Endothelial cell (in vitro differentiated cells): ENCODE measurements at regions not wholly inside any gene's neighbourhood (a gene's known extent, or its start where the extent isn't known, plus 50 kb on each side); places are given as distances from the start of the nearest gene placed in this dataset.

Source experiments
- DNase-seq: peaks from one replicate; pipeline ENCODE4 v3.0.0; 2021; ENCODE audit warnings: low spot score
- H3K27ac Mint-ChIP-seq: one replicate; pipeline ENCODE4 v1.8.0; 2021; ENCODE audit warnings: mixed read lengths, inconsistent platforms; ENCODE audit not compliant: unreplicated experiment
- H3K27me3 Mint-ChIP-seq: one replicate; pipeline ENCODE4 v1.8.0; 2021; ENCODE audit warnings: mild to moderate bottlenecking, moderate library complexity, mixed read lengths, inconsistent platforms; ENCODE audit not compliant: unreplicated experiment
- H3K36me3 Mint-ChIP-seq: one replicate; pipeline ENCODE4 v1.8.0; 2021; ENCODE audit warnings: mild to moderate bottlenecking, low read depth, mixed read lengths, inconsistent platforms; ENCODE audit not compliant: unreplicated experiment
- H3K4me1 Mint-ChIP-seq: one replicate; pipeline ENCODE4 v1.8.0; 2021; ENCODE audit warnings: mild to moderate bottlenecking, mixed read lengths, inconsistent platforms; ENCODE audit not compliant: unreplicated experiment
- H3K4me3 Mint-ChIP-seq: one replicate; pipeline ENCODE4 v1.8.0; 2021; ENCODE audit warnings: mild to moderate bottlenecking, mixed read lengths, inconsistent platforms; ENCODE audit not compliant: unreplicated experiment
- H3K9me3 Mint-ChIP-seq: one replicate; pipeline ENCODE4 v1.8.0; 2021; ENCODE audit warnings: mixed read lengths, inconsistent platforms; ENCODE audit not compliant: unreplicated experiment
- CTCF ChIP-seq: fragments of 200-600 bp; sonication (generic); IDR thresholded peaks from one replicate; pipeline ENCODE4 v1.5.0; 2021; ENCODE audit warnings: antibody characterized with exemption; ENCODE audit not compliant: unreplicated experiment

- Mint-ChIP-seq H3K4me1 (no peaks in the 10 kb centered on the region), H3K36me3 (no peaks in the 10 kb centered on the region), H3K9me3 (no peaks in the 10 kb centered on the region), H3K27ac (no peak overlapping the region), H3K4me3 (no peak overlapping the region), H3K27me3 (no peaks in the 10 kb centered on the region)
- no peak for DNase-seq
- no peak for TF ChIP-seq CTCF
Observed at GRCh38 chr1:188706742-188707141, 1770.9 kb downstream of the BRINP3 start.

- Mint-ChIP-seq H3K27ac (no peak overlapping the region), H3K4me1 (no peaks in the 10 kb centered on the region), H3K27me3 (no peaks in the 10 kb centered on the region), H3K36me3 (no peaks in the 10 kb centered on the region), H3K4me3 (no peak overlapping the region), H3K9me3 (no peaks in the 10 kb centered on the region)
- TF ChIP-seq CTCF = no peak
- DNase-seq = no peak
Observed at GRCh38 chr1:188708795-188709535, 1768.7 kb downstream of the BRINP3 start.

GRCh38 chr1:188715566-188715965 is 1762.1 kb downstream of the BRINP3 start:
- no peak for DNase-seq
- Mint-ChIP-seq H3K27ac (no peak overlapping the region), H3K9me3 (no peaks in the 10 kb centered on the region), H3K27me3 (peaks cover 2% of the 10 kb centered on the region), H3K36me3 (no peaks in the 10 kb centered on the region), H3K4me1 (no peaks in the 10 kb centered on the region), H3K4me3 (no peak overlapping the region)
- no peak for TF ChIP-seq CTCF

DNA sequence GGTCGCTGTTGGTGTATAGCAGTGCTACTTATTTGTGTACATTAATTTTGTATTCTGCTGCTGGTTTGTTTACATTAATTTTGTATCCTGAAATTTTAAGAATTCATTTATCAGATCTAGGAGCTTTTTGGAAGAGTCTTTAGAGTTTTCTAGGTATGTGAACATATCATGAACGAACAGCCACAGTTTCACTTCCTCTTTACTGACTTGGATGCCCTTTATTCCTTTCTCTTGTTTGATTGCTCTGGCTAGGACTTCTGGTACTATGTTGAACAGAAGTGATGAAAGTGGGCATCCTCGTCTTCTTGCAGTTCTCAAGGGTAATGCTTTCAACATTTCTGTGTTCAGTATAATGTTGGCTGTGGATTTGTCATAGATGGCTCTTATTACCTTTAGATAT is 1757.9 kb downstream of the BRINP3 start:
- TF ChIP-seq CTCF = no peak
- DNase-seq = no peak
- no peak overlapping the region for H3K27ac Mint-ChIP-seq
- peaks cover 2% of the 10 kb centered on the region for H3K27me3 Mint-ChIP-seq
- no peak overlapping the region for H3K4me3 Mint-ChIP-seq
- H3K9me3 Mint-ChIP-seq = no peaks in the 10 kb centered on the region
- no peaks in the 10 kb centered on the region for H3K4me1 Mint-ChIP-seq
- H3K36me3 Mint-ChIP-seq = no peaks in the 10 kb centered on the region

- no peak for TF ChIP-seq CTCF
- no peak overlapping the region for H3K4me3 Mint-ChIP-seq
- H3K36me3 Mint-ChIP-seq = no peaks in the 10 kb centered on the region
- no peaks in the 10 kb centered on the region for H3K9me3 Mint-ChIP-seq
- H3K27me3 Mint-ChIP-seq = peaks cover 2% of the 10 kb centered on the region
- no peak for DNase-seq
- H3K4me1 Mint-ChIP-seq = no peaks in the 10 kb centered on the region
- no peak overlapping the region for H3K27ac Mint-ChIP-seq
Observed at GRCh38 chr1:188723332-188724020, 1754.2 kb downstream of the BRINP3 start.
